ENCODE measurements at regions not wholly inside any gene's neighbourhood (a gene's known extent, or its start where the extent isn't known, plus 50 kb on each side); places are given as distances from the start of the nearest gene placed in this dataset.
"Not testable (repeated sequence)": the region's sequence is repeated elsewhere in the genome, so short reads cannot be mapped to it uniquely, and the experiment has no call there.

DNA sequence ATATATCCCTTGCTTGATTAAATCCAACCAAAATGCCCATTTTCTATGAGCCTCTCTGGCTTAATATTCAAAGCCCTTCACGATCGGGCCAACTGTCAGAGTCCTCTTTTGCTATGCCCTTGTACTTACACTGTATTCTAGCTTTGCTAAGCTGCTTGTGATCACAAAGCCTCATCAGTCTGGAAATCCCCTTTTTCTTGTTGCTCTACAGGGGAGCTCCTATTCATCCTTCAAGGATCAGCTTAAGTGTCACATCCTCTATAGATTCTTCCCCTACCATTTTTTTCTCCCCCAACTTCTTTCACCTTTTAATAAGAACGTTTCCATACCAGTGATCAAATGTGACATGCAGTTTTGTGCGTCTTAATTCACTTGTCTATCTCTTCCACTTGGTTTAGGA lies 450.4 kb upstream of the CHD1 start:
- TF ChIP-seq, protein P1, sequence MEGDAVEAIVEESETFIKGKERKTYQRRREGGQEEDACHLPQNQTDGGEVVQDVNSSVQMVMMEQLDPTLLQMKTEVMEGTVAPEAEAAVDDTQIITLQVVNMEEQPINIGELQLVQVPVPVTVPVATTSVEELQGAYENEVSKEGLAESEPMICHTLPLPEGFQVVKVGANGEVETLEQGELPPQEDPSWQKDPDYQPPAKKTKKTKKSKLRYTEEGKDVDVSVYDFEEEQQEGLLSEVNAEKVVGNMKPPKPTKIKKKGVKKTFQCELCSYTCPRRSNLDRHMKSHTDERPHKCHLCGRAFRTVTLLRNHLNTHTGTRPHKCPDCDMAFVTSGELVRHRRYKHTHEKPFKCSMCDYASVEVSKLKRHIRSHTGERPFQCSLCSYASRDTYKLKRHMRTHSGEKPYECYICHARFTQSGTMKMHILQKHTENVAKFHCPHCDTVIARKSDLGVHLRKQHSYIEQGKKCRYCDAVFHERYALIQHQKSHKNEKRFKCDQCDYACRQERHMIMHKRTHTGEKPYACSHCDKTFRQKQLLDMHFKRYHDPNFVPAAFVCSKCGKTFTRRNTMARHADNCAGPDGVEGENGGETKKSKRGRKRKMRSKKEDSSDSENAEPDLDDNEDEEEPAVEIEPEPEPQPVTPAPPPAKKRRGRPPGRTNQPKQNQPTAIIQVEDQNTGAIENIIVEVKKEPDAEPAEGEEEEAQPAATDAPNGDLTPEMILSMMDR (conservative IDR thresholded peaks at IDR 0.05; ENCODE audit: low read depth, low read length), result no peak
- DNase-seq (ENCODE audit: low read depth), result no peak
- H3K4me3 ChIP-seq (ENCODE audit: low read depth, low read length), result no peak overlapping the region

GRCh38 chr5:99378443-99378842 lies 449.6 kb upstream of the CHD1 start:
- TF ChIP-seq, protein P1 (conservative IDR thresholded peaks at IDR 0.05; ENCODE audit: low read depth, low read length), result no peak
- H3K4me3 ChIP-seq (ENCODE audit: low read depth, low read length), result no peak overlapping the region
- no peak for DNase-seq (ENCODE audit: low read depth)

GRCh38 chr5:99369797-99370593 lies 441.2 kb upstream of the CHD1 start:
- DNase-seq (ENCODE audit: low read depth), result no peak
- TF ChIP-seq, protein P1 (conservative IDR thresholded peaks at IDR 0.05; ENCODE audit: low read depth, low read length), result no peak
- H3K4me3 ChIP-seq (ENCODE audit: low read depth, low read length), result no peak overlapping the region

GRCh38 chr5:99368726-99369125 lies 439.9 kb upstream of the CHD1 start:
- H3K4me3 ChIP-seq (ENCODE audit: low read depth, low read length), result no peak overlapping the region
- DNase-seq (ENCODE audit: low read depth), result no peak
- TF ChIP-seq, protein P1 (conservative IDR thresholded peaks at IDR 0.05; ENCODE audit: low read depth, low read length), result no peak

GRCh38 chr5:99355881-99356280 lies 427.1 kb upstream of the CHD1 start:
- TF ChIP-seq, protein P1 (conservative IDR thresholded peaks at IDR 0.05; ENCODE audit: low read depth, low read length), result no peak
- no peak for DNase-seq (ENCODE audit: low read depth)
- H3K4me3 ChIP-seq (ENCODE audit: low read depth, low read length), result no peak overlapping the region

DNA sequence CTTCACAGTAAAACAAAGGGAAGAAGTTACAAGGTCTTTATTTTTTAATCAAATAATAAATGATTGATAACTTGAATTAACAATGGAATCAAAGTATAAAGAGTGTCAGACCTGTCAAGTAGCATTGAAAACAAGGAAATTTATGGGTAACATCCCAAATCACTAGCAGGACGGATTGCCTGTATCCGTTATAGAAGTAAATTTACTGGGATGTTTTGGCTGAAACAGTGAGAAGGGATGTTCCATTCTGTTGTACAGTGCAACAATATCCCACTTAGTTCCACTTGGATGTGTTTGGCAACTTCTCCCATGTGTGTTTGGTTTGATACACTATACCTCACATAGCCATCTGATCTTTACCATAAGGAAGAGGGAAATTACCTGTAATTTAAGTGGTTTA lies 421.0 kb upstream of the CHD1 start:
- DNase-seq (ENCODE audit: low read depth), result no peak
- TF ChIP-seq, protein P1 (conservative IDR thresholded peaks at IDR 0.05; ENCODE audit: low read depth, low read length), result no peak

GRCh38 chr5:99348597-99348996 lies 419.8 kb upstream of the CHD1 start:
- TF ChIP-seq, protein P1 (conservative IDR thresholded peaks at IDR 0.05; ENCODE audit: low read depth, low read length), result no peak
- H3K4me3 ChIP-seq (ENCODE audit: low read depth, low read length), result no peak overlapping the region

More for the DNA sequence above, 421.0 kb upstream of the CHD1 start:
- H3K4me3 ChIP-seq (ENCODE audit: low read depth, low read length), result no peak overlapping the region

GRCh38 chr5:99339758-99340157 lies 411.0 kb upstream of the CHD1 start:
- DNase-seq (ENCODE audit: low read depth); H3K4me3 ChIP-seq (ENCODE audit: low read depth, low read length): not testable (repeated sequence)

More at GRCh38 chr5:99348597-99348996, 419.8 kb upstream of the CHD1 start:
- no peak for DNase-seq (ENCODE audit: low read depth)
